ENCODE measurements at regions not wholly inside any gene's neighbourhood (a gene's known extent, or its start where the extent isn't known, plus 50 kb on each side); places are given as distances from the start of the nearest gene placed in this dataset.
A peak's percentile ranks its signal among the peaks of the same experiment; 100 is the strongest.

DNA sequence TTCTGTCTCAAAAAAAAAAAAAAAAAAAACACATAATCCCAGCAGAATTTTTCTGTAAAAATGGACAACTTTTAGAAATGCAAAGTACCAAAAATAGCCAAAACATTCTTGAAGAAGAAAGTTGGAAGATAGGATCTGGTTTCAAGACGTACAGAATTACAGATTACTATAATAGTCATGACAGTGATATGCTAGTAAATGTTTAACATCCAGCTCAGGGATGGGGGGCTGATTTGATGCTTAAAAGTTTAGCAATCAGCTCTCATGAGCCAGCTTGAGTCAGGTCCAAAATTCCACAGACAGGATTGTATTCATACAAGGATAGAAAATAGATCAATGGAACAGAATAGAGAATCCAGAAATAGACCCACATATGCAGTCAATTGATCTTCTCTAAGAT, 100.5 kb downstream of the CYB561 start:
- no peak for DNase-seq (ENCODE audit: low read depth, low spot score)
- TF ChIP-seq FOXP2 (optimal IDR thresholded peaks at IDR 0.05; ENCODE audit: control extremely low read depth, extremely low read length, insufficient read depth) (no peak), POLR2AphosphoS5 (IDR thresholded peaks at IDR 0.05; ENCODE audit: borderline replicate concordance, low read depth, low read length) (no peak), EZH2 (IDR thresholded peaks at IDR 0.05) (no peak)
- Histone ChIP-seq H3K27ac (no peak overlapping the region), H3K4me3 (no peak overlapping the region), H3K9ac (ENCODE audit: insufficient read length) (no peak overlapping the region), H3K9me3 (ENCODE audit: low read depth, low read length) (no peaks in the 10 kb centered on the region), H3K36me3 (ENCODE audit: insufficient read depth, low read length) (no peaks in the 10 kb centered on the region)

DNA sequence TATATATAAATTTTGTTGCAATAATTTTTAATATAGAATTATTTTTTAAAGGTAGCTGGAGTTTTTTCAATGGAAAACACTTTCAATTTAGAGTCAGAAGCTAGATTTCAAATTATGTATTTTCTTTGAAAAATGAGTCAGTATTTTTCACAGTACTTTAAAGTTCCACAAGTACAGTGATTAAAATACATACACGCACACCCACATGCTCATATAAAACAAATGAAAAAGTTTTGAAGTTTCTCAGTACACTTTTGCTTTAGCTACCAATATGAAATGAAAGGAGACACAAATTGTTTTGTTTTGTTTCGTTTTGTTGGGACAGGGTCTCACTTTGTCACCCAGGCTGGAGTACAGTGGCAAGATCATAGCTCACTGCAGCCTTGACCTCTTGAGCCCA, 98.6 kb downstream of the CYB561 start:
- Histone ChIP-seq H3K36me3 (ENCODE audit: insufficient read depth, low read length) (no peaks in the 10 kb centered on the region), H3K4me3 (no peak overlapping the region), H3K9ac (ENCODE audit: insufficient read length) (no peak overlapping the region), H3K9me3 (ENCODE audit: low read depth, low read length) (no peaks in the 10 kb centered on the region), H3K27ac (no peak overlapping the region)
- no peak for TF ChIP-seq EZH2 (IDR thresholded peaks at IDR 0.05)
- DNase-seq (ENCODE audit: low read depth, low spot score): no peak

DNA sequence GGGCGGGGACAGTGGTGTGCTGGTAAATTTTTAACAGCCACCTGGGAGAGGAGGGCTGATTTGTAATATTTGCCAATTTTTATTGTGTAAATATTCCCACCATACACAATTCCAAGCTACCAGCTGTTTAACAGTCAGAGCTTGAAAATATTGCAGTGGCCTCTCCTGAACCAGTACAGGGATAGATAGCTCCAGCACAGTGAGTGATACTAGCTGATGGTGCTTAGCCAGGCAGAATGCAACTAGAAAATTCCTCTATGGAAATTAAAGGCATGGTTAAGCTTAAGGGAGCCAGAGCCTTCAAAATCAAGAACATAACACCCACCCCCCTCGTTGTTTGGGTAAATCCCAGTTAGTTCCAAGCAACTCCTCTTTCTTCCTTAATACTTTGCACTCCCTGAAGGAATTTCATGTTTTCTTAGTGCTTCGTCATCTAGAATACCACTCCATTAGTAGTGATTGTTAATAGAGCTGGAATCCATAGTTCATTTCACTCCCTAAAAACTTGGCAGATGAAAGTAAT, 96.6 kb downstream of the CYB561 start:
- Histone ChIP-seq H3K4me3 (no peak overlapping the region), H3K9ac (ENCODE audit: insufficient read length) (no peak overlapping the region), H3K27ac (no peak overlapping the region), H3K9me3 (ENCODE audit: low read depth, low read length) (no peaks in the 10 kb centered on the region), H3K36me3 (ENCODE audit: insufficient read depth, low read length) (no peaks in the 10 kb centered on the region)
- no peak for DNase-seq (ENCODE audit: low read depth, low spot score)
- TF ChIP-seq FOXP2 (optimal IDR thresholded peaks at IDR 0.05; ENCODE audit: control extremely low read depth, extremely low read length, insufficient read depth): no peak
- no peak for TF ChIP-seq EZH2 (IDR thresholded peaks at IDR 0.05)
- TF ChIP-seq POLR2AphosphoS5 (IDR thresholded peaks at IDR 0.05; ENCODE audit: borderline replicate concordance, low read depth, low read length): no peak

DNA sequence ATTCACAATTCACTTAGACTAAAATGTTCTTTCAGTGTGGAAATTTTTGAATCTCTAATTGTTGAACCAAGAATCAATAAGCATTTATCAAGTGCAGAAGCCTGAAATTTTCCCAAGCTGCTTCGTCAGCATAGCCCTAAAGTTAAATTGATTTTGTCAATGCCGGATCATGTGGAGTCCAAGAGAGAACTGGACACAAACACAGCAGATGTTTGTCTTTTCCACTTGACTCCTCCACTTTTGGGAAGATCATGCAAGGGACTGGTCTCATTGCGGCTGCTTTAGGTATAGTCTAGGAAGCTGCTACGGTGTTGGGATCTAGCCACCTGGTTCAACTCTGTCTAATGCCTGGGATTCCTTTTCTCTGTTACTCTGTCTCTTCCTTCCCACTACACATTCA, 95.7 kb downstream of the CYB561 start:
- no peak for DNase-seq (ENCODE audit: low read depth, low spot score)
- H3K9ac ChIP-seq (ENCODE audit: insufficient read length): no peak overlapping the region
- TF ChIP-seq EZH2 (IDR thresholded peaks at IDR 0.05) (no peak), POLR2AphosphoS5 (IDR thresholded peaks at IDR 0.05; ENCODE audit: borderline replicate concordance, low read depth, low read length) (no peak), FOXP2 (optimal IDR thresholded peaks at IDR 0.05; ENCODE audit: control extremely low read depth, extremely low read length, insufficient read depth) (no peak)
- no peaks in the 10 kb centered on the region for H3K36me3 ChIP-seq (ENCODE audit: insufficient read depth, low read length)
- no peaks in the 10 kb centered on the region for H3K9me3 ChIP-seq (ENCODE audit: low read depth, low read length)
- no peak overlapping the region for H3K27ac ChIP-seq
- H3K4me3 ChIP-seq: no peak overlapping the region

DNA sequence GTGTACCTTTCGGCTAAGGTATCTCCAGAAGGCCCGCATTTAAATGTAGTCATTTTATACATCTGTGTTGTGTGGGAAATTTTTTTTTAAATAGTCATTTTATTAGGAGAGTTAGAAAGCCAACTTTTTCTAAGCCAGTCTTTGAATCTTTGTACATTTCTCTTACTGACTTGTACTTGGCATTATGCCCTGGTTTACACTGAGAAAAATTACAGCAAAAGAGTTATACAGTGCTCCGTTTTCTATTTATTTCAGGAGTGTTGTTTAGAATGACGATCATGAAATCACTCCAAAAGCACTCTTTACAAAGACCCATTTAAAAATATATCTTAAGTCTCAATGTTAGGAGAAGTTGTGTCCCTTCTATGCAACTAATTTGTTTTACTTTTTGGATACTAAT, 91.8 kb downstream of the CYB561 start:
- Histone ChIP-seq H3K9ac (ENCODE audit: insufficient read length) (no peak overlapping the region), H3K9me3 (ENCODE audit: low read depth, low read length) (no peaks in the 10 kb centered on the region), H3K36me3 (ENCODE audit: insufficient read depth, low read length) (no peaks in the 10 kb centered on the region), H3K27ac (no peak overlapping the region), H3K4me3 (no peak overlapping the region)
- no peak for DNase-seq (ENCODE audit: low read depth, low spot score)
- TF ChIP-seq EZH2 (IDR thresholded peaks at IDR 0.05): no peak
- TF ChIP-seq FOXP2 (optimal IDR thresholded peaks at IDR 0.05; ENCODE audit: control extremely low read depth, extremely low read length, insufficient read depth): no peak
- no peak for TF ChIP-seq POLR2AphosphoS5 (IDR thresholded peaks at IDR 0.05; ENCODE audit: borderline replicate concordance, low read depth, low read length)

DNA sequence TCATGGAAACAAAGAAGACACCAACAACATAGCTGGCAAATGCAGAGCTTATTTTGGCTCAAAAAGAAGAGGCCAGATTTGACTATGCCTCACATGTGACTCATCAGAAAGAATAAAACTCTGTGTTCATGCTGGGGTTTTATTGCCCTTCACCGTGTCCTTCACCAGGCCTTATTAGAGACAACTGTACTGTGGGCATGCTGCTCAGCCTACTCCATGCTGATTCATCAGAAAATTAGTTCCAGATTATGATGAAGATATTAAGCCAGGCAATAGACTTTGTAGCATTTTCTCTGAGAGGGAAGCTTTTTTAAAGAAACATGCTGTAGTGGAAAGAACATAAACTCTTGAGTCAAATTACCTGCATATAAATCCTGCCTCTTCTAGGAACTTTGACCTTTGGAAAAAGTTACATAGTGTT, 89.8 kb downstream of the CYB561 start:
- peak overlapping the region; percentile 10 for H3K9ac ChIP-seq (ENCODE audit: insufficient read length)
- DNase-seq (ENCODE audit: low read depth, low spot score): peak; percentile 61
- H3K36me3 ChIP-seq (ENCODE audit: insufficient read depth, low read length): no peaks in the 10 kb centered on the region

DNA sequence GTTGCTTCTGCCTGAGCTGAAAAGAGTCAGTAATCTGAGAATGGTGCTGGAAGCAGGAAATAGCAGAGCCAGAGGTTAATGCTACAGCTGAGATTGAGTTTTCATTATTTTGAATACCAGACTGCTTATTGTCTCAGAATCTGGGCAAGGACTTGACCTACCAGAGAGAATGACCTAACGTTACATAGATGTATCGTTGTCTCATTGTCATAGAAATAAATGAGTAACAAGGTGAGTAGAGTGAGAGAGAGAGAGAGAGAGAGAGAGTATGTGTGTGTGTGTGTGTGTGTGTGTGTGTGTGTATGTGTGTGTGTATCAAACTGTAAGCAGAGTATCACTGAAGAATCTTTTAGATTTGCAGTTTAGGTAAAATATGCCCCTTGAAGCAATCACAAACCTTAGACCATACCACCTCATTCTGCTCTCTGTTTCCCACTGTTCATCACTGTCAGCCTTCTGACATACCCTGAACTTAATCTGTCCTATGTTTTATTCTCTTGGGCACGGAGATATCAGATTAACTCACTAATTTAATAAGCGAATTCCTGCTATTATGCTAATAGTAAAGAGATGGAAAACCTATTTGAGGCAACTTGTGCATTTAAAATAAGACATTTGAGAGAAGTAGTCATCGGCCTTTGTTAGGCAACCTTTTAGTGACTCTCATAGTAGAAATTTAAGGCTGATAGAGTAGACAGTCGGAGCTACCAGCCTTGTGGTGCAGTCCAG, 87.8 kb downstream of the CYB561 start:
- Histone ChIP-seq H3K4me3 (no peak overlapping the region), H3K9ac (ENCODE audit: insufficient read length) (no peak overlapping the region), H3K27ac (no peak overlapping the region), H3K36me3 (ENCODE audit: insufficient read depth, low read length) (no peaks in the 10 kb centered on the region), H3K9me3 (ENCODE audit: low read depth, low read length) (no peaks in the 10 kb centered on the region)
- no peak for DNase-seq (ENCODE audit: low read depth, low spot score)
- TF ChIP-seq FOXP2 (optimal IDR thresholded peaks at IDR 0.05; ENCODE audit: control extremely low read depth, extremely low read length, insufficient read depth) (no peak), POLR2AphosphoS5 (IDR thresholded peaks at IDR 0.05; ENCODE audit: borderline replicate concordance, low read depth, low read length) (no peak)

More for the DNA sequence above, 89.8 kb downstream of the CYB561 start:
- Histone ChIP-seq H3K4me3 (peak overlapping the region; percentile 2; the same call in 1 of the 2 replicates), H3K9me3 (ENCODE audit: low read depth, low read length) (no peaks in the 10 kb centered on the region), H3K27ac (peak overlapping the region; percentile 89)
- TF ChIP-seq POLR2AphosphoS5 (IDR thresholded peaks at IDR 0.05; ENCODE audit: borderline replicate concordance, low read depth, low read length) (no peak), FOXP2 (optimal IDR thresholded peaks at IDR 0.05; ENCODE audit: control extremely low read depth, extremely low read length, insufficient read depth) (peak; percentile 70)

DNA sequence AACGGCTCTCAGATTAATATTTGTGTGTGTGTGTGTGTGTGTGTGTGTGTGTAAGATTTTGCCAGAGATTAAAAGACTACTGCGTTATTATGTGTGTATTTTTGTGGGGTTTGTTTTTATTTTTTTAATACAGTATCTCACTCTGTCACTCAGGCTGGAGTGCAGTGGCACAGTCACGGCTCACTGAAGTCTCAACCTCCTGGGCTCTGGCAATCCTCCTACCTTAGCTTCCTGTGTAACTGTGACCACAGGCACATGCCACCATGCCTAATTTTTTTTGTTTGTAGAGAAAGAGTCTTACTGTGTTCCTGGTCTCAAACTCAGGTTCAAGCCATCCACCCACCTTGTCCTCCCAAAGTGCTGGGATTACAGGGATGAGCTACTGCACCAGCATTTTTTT, 87.2 kb downstream of the CYB561 start:
- no peak overlapping the region for H3K9ac ChIP-seq (ENCODE audit: insufficient read length)
- no peak for TF ChIP-seq FOXP2 (optimal IDR thresholded peaks at IDR 0.05; ENCODE audit: control extremely low read depth, extremely low read length, insufficient read depth)
- no peaks in the 10 kb centered on the region for H3K36me3 ChIP-seq (ENCODE audit: insufficient read depth, low read length)
- no peak overlapping the region for H3K4me3 ChIP-seq
- DNase-seq (ENCODE audit: low read depth, low spot score): no peak
- H3K27ac ChIP-seq: no peak overlapping the region
- no peaks in the 10 kb centered on the region for H3K9me3 ChIP-seq (ENCODE audit: low read depth, low read length)

DNA sequence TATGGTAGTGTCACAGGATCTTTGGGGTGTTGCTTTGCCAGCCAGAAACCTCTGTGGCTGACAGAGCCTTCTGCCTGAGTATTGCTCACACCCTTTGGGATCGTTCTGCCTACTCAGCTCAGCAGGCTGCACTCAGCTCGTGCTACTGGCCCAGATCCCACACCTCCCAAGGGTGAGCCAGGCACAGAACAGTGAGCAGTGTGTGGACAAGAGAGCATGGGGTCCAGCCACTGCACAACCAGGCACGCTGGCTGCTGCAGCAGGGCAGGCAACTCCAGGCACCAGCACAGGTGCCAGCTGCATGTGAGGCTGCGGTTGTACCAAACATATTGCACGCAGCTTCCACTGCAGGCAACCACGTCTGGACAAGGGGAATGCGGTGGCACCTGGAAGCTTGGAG, 84.9 kb downstream of the CYB561 start:
- H3K27ac ChIP-seq: no peak overlapping the region
- DNase-seq (ENCODE audit: low read depth, low spot score): no peak
- no peaks in the 10 kb centered on the region for H3K36me3 ChIP-seq (ENCODE audit: insufficient read depth, low read length)
- no peak overlapping the region for H3K4me3 ChIP-seq
- H3K9ac ChIP-seq (ENCODE audit: insufficient read length): no peak overlapping the region
- TF ChIP-seq POLR2AphosphoS5 (IDR thresholded peaks at IDR 0.05; ENCODE audit: borderline replicate concordance, low read depth, low read length) (no peak), EZH2 (IDR thresholded peaks at IDR 0.05) (no peak), FOXP2 (optimal IDR thresholded peaks at IDR 0.05; ENCODE audit: control extremely low read depth, extremely low read length, insufficient read depth) (no peak)
- no peaks in the 10 kb centered on the region for H3K9me3 ChIP-seq (ENCODE audit: low read depth, low read length)
